ENCODE measurements at regions not wholly inside any gene's neighbourhood (a gene's known extent, or its start where the extent isn't known, plus 50 kb on each side); places are given as distances from the start of the nearest gene placed in this dataset.

DNA sequence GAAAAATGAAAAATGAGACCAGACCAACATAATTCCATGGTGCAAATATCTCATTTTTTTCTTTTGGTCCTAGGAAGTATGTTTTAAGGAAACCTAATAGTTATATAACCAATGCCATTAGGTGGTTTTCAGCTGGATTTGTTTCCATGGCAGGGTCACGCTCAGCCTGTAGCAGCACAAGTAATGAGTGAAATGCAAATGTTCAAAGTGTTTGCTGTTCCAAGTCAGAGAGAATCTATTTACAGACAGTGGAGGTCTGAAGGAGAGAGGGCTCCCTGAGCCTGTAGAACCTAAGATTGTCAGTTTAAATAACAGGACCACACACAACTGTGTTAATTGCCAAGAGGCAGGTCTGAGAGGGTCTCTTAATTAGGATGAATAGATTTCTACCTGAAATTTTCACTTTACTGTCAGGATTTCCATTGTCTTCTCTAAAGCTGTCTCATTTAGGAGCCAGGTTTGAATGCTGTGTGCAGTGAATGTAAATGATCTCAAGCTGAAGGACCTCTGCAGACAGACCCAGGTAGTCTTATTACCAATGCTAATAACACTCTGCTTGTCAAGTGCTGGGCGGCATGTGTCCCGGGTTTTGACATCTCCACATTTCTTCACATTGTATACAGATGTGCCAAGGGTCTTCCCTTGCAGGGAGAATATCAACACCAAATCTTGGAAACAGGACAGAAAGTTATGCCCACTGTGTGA is 317.3 kb upstream of the NECTIN3 start:
- H3K4me3 ChIP-seq (ENCODE audit: control insufficient read depth, low read depth, low read length) = no peak overlapping the region
- no peak for DNase-seq (ENCODE audit: low read depth)
- TF ChIP-seq, protein P1, sequence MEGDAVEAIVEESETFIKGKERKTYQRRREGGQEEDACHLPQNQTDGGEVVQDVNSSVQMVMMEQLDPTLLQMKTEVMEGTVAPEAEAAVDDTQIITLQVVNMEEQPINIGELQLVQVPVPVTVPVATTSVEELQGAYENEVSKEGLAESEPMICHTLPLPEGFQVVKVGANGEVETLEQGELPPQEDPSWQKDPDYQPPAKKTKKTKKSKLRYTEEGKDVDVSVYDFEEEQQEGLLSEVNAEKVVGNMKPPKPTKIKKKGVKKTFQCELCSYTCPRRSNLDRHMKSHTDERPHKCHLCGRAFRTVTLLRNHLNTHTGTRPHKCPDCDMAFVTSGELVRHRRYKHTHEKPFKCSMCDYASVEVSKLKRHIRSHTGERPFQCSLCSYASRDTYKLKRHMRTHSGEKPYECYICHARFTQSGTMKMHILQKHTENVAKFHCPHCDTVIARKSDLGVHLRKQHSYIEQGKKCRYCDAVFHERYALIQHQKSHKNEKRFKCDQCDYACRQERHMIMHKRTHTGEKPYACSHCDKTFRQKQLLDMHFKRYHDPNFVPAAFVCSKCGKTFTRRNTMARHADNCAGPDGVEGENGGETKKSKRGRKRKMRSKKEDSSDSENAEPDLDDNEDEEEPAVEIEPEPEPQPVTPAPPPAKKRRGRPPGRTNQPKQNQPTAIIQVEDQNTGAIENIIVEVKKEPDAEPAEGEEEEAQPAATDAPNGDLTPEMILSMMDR (conservative IDR thresholded peaks at IDR 0.05; ENCODE audit: control insufficient read depth, insufficient read depth, low read depth, low read length) = no peak

DNA sequence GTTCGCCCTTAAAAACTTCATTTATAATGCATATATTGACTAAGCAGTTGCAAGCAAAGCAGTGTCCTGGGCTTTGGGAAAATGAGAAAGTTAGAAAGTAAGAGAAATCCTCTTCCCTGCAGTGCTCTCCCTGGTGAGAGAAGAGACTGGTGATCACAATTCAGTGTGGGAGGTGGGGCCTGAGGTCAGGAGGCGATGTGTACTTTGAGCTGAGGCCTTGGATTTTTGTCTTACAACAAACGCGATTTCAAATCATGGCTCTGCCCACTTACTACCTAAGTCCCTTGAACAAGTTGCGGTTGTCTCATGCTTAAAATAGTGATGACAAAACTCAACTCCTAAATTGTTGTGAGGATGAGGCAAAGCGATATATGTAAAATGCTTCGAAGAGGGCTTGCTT is 316.3 kb upstream of the NECTIN3 start:
- DNase-seq (ENCODE audit: low read depth) = no peak
- H3K4me3 ChIP-seq (ENCODE audit: control insufficient read depth, low read depth, low read length) = no peak overlapping the region
- TF ChIP-seq, protein P1 (conservative IDR thresholded peaks at IDR 0.05; ENCODE audit: control insufficient read depth, insufficient read depth, low read depth, low read length) = no peak

GRCh38 chr3:110756705-110757104 is 314.9 kb upstream of the NECTIN3 start:
- TF ChIP-seq, protein P1 (conservative IDR thresholded peaks at IDR 0.05; ENCODE audit: control insufficient read depth, insufficient read depth, low read depth, low read length) = no peak
- H3K4me3 ChIP-seq (ENCODE audit: control insufficient read depth, low read depth, low read length) = no peak overlapping the region
- no peak for DNase-seq (ENCODE audit: low read depth)

GRCh38 chr3:110758208-110758607 is 313.4 kb upstream of the NECTIN3 start:
- H3K4me3 ChIP-seq (ENCODE audit: control insufficient read depth, low read depth, low read length) = no peak overlapping the region
- DNase-seq (ENCODE audit: low read depth) = no peak
- TF ChIP-seq, protein P1 (conservative IDR thresholded peaks at IDR 0.05; ENCODE audit: control insufficient read depth, insufficient read depth, low read depth, low read length) = no peak

- no peak for DNase-seq (ENCODE audit: low read depth)
- TF ChIP-seq, protein P1 (conservative IDR thresholded peaks at IDR 0.05; ENCODE audit: control insufficient read depth, insufficient read depth, low read depth, low read length) = no peak
- H3K4me3 ChIP-seq (ENCODE audit: control insufficient read depth, low read depth, low read length) = no peak overlapping the region
These were observed 304.5 kb upstream of the NECTIN3 start for GRCh38 chr3:110767156-110767555.

DNA sequence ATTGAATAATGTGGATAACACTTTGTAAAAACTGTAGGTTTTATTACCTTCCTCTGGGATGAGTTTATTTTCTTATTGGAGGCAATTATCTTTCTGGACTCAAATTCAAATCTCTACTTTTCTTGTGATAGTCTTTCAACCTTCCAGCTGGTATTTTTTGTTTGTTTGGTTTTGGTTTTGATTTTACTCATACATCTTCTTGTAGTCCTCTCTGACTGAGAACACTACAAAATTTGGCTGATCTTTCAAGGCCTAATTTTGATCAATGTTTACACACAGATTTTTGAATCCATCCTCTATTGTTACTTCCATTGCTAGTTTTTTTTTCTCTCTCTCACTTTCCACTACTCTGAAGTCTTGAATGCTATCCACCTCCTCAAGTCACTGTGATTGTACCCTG is 303.8 kb upstream of the NECTIN3 start:
- DNase-seq (ENCODE audit: low read depth) = no peak
- TF ChIP-seq, protein P1 (conservative IDR thresholded peaks at IDR 0.05; ENCODE audit: control insufficient read depth, insufficient read depth, low read depth, low read length) = no peak
- H3K4me3 ChIP-seq (ENCODE audit: control insufficient read depth, low read depth, low read length) = no peak overlapping the region
